NCI-H128 (cell line): ENCODE measurements at regions not wholly inside any gene's neighbourhood (a gene's known extent, or its start where the extent isn't known, plus 50 kb on each side); places are given as distances from the start of the nearest gene placed in this dataset.

Experiments
- DNase-seq: peaks from one replicate; lab custom pipeline; 2025; ENCODE audit not compliant: unreplicated experiment; lab: John Stamatoyannopoulos, UW

DNA sequence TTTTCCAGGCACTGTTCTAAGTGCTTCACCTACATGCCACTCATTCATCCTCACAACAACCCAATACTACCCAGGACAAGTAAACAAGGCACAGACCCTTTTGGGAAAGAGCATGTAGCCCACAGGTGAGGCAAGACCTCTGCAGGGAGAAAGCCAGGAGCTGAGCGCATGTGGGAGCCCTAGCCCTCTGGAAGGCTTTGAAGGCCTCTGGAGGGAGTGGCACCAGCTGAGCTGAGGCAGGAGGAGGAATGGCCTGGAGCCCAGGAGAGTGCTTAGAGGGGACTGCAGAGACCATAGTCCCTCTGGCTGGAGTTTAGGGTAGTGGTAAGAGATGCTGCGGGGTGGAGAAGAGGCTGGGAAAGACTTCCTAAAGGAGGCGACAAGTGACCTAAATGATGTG is 516.5 kb downstream of the FUT8 start:
- DNase-seq, result no peak

DNA sequence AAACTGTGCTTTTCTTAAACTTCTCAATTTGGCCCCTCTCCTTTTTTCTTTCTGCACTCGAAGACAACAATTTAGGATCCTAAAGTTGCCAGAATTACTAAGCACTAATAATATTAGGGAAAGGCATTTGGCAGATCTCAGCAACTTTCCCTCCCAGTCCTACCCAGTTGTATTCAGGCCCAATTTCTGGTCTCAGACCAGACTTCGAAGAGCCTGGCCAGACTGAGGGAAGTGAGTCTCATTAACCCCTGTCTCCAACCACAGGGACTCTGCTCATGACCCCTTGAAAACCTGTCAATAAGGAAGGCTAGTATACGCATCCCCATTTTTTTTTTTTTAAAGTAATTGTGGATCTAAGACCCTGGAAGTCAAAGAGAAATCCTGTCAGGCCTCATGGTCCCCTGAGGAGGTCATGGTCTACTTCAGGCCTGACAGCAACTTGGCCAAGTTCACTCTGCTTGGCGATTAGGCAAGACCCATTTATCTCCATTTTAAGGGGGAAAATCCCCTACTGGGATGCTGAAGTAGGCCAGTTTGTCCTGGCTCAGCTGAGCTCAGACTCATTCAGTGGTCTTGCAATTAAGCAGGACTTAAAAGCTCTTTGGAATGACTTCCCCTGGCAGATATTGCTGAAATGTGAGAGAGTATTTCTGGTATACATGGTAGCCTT is 521.0 kb downstream of the FUT8 start:
- no peak for DNase-seq

DNA sequence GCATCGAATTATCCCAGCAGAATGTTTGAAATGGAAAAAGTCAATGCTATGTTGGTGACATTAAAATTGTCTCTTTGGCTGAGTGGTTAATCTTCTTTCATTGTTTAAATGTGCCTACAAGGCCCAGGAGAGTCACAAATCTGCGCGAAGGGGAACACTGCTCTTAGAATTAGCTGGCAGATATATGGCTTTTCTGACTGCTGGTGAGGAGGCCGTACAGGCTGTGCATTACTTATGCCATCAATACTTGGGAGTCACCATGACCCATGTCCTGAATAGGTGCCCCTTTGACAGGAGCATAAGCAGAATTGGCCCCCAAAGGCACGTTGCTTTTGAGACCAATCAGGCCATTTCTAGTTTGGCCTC is 521.5 kb downstream of the FUT8 start:
- no peak for DNase-seq

DNA sequence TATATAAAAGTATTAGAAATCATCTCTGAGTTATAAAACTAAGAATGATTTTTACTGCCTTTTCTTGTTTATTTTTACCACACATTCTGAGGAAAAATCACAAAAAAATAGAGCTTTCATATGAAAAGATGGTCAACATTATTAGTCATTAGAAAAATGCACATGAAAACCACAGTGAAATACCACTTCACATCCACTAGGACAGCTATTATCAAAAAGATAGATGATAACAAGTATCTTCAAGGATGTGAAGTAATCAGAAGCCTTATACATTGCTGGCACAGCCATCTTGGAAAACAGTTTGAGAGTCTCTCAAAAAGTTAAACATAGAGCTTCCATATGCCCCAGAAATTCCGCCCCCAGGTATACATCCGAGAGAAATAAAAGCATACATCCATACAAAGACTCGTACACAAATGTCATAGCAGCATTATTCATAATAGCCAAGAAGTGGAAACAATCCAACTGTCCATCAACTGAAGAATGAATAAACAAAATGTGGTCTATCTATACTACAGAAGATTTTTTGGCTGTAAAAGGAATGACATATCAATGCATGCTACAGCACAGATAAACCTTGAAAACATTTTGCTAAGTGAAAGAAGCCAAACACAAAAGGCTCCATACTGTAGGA is 523.9 kb downstream of the FUT8 start:
- no peak for DNase-seq

DNA sequence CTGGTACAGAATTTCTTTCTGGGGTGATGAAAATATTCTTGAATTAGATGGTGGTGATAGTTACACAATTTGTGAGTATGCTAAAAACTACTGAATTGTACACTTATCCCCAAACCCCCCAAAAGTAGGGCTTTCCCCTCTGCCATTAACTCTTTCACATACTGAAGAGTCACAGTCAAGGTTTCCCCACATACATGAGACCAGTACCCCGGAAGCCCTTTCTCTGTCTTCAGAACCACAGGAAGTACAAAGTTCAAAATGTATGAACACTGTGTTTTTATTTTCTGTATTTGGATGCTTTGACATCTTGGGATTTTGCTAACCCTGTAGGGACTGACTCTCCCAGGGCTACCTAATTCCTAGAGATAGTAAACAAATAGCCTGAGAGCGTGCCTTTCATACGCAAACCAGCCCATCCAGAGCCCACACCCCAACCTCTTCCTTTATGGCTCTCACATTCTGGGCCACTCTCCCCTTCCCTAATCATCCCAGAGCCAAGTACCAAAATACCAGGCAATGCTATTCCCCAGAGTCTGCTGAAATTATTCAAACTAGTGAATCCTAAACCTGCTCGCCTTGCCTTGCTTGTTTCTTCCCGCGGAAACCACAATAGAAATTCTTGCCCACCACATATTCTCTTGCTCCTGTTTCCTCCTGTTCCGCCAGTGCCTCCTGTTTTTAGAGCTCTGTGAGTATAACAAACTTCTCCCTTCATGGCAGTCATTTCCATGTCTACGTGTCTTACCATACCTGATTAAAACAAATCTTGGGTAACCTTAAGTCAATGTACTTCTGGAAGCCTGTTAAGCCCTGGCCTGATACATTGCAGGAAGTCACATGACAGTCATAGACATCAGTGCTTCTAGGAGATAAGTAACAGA is 524.8 kb downstream of the FUT8 start:
- DNase-seq, result no peak

DNA sequence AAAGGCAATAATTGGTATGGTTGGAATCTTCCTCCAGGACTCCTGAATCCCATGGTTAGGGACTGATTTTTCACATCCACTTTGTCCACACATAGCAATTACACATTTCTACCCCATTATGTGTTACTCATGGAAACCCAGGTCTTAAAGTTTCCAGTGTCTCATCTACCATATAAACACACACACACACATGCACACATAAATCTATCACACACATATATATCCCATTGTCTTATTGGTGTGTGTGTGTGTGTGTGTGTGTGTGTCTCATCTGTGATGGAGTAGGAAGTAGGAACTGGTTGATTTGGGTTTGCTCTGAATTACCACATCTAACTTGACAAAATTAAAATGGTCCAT is 525.4 kb downstream of the FUT8 start:
- no peak for DNase-seq

DNA sequence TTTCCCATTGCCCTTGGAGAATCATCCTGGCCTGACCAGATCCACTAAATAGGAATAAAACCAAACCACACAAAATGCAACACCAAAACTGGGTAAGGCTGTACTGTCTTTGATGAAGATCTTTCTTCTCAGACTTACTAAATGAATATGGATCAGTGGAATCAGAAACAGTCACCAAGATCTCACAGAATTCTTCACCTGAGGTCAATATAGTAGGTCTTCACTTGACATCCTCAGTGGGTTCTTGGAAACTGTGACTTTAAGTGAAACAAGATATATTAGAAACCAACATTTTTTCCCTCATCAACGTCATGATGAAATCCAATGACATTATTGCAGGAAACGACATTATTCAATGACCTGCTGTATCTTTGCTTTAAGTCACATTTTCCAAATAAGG is 526.2 kb downstream of the FUT8 start:
- DNase-seq, result no peak

DNA sequence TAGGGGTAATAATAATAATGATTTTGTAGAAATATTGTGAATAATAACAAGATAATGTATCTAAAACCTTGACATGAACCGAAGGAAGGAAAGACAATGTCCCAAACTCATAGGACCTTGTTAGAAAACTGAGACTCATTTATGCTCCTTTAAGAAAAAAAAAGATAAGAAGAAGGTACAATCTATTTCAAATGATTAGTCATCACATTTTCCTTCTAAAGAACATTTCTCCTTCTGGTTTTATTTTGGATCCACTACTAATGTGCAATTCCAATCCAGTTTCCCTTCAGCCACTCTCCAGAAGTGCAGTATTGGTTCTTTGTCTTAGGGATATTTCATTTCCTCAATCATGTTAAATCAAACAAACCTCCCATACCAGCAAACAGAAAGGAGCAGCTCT is 526.7 kb downstream of the FUT8 start:
- DNase-seq, result no peak

DNA sequence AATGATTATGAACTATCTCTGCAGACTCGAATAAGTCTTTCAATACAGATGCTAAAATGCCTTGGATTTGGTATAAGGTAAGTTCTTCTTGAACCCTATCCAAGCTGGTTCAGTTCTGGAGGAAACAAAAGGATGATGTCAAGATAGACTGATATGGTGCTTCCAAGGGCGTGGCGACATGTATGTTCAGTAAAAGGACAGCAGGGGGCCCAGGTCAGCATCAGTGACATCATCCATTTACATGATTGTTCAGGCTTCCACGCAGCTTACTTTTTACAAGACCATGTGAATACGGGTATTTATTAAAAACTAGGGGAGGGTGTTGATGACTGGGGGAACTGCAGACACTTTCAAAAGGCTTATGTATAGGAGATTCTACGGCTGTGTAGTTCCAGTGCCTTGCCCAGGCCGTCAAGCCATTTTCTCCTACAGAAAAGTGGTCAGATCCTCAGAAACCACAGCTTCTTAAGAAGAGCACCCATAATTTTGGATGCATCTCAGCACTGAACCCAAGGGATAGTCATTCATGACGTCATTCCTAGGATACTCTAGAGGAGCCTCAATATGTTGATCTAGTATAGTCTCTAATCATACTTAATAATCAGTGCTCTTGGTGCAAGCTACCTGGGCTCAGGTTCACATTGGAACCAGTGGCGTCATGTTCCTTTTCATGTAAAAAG is 527.7 kb downstream of the FUT8 start:
- no peak for DNase-seq

DNA sequence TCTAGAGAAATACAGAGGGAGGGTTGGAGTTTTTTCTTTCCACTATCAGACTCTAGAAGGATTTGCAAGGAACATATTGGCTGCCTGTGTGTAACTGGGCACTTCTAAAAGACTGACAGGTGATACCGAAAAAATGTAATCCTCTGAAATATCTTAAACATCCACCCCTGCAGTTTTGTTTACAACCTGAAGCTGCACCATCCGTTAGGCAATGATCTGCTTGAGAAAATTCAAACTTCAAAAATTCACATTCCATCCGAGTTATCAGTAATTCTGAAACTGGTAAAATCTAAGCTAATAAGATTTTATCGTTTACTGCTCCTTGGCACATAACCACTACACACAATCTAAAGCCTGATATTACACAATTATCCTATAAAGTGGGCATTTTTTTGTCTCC is 528.6 kb downstream of the FUT8 start:
- no peak for DNase-seq

DNA sequence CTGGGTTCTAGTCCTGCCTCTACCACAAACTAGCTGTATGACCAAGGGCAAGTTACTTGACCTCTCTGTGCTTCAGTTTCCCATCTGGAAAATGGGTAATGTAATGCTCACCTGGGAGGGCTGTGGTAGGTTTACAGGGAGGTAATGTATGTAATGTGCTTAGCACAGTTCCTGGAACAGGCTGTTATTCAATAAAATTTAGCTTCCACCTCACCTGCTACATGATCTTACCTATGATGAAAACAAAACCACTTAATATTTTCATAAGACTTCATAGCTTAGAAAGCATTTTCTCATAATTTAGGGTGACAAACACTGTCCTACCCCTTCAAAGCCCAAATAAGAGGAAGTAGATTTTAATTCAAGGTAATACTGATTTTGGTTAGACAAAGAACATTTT is 530.6 kb downstream of the FUT8 start:
- DNase-seq, result no peak

DNA sequence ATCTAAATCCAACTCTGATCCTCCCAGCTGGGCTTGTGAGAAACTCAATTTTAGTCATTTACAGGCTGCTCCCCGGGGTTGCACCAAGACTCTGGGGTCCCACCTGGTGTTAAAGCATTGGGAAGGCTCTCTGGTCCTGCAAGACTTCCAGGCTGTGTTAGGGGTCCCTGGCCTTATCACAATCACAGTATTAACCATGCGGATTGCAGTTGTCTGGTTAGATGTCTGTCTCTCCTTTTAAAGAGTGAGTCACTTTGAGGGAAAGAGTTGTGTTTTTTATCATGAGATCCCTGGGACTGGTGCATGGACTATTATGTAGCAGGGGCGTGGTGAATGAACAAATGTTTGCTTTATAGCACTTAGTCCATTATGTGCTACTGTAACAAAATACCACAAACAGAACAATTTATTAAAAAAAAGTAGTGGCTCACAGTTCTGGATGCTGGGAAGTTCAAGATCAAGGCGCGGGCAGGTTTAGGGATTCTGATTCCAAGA is 531.4 kb downstream of the FUT8 start:
- DNase-seq, result no peak

DNA sequence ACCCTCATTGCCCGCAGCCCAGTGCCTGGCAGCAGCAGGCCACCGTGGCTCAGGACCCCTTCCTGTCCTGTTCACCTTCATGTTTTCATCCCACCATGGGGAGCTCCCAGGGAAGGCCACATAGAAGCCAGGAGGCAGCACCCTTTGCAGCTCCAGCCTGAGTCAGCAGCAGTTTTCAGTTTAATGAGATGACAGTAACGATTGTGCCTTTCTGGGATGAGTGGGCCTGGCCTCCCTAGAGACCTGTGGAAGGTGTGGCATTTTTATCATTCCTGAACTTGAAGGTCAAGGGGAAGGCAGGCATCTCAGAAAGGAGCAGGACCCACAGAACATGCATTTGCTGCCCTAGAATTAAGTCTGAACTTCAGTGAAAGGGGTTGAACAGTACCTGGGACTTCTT is 532.8 kb downstream of the FUT8 start:
- no peak for DNase-seq

DNA sequence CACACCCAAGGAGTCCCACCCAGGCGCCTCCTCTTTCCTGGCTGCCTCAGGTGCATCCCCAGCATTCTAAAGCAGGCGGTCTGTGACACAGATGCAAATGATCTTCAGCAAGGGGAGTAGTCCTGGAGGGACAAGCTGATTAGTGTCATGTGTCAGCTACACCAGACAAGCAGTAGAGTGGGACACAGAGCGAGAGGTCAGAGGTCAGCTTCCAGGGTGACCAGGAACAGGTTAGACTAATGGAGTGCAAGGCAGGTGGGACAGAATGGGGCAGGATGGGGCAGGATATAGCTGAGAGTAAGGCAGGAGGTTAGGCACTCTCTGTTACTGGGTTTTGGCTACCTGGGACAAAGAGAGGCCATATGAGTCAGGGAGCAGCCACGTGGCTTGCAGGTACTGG is 534.0 kb downstream of the FUT8 start:
- DNase-seq, result no peak

DNA sequence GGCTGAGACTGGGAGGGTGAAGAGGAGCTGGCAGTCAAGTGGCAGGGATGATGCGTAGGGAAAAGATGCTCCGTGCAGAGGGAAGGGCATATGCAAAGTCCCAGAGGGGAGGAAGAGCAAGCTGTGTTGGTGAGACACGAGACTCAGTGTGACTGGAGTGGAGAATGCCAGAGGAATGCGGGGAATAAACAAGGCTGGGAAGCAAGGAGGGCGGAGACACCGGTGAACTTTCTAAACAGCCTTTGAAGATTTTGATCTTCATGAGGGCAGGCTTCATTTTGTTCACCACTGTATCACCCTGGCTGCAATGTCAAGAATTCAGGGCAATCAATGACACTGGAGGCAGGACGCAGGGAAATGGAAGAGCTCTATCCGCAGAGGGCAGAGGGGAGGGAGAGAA is 535.8 kb downstream of the FUT8 start:
- DNase-seq, result no peak

DNA sequence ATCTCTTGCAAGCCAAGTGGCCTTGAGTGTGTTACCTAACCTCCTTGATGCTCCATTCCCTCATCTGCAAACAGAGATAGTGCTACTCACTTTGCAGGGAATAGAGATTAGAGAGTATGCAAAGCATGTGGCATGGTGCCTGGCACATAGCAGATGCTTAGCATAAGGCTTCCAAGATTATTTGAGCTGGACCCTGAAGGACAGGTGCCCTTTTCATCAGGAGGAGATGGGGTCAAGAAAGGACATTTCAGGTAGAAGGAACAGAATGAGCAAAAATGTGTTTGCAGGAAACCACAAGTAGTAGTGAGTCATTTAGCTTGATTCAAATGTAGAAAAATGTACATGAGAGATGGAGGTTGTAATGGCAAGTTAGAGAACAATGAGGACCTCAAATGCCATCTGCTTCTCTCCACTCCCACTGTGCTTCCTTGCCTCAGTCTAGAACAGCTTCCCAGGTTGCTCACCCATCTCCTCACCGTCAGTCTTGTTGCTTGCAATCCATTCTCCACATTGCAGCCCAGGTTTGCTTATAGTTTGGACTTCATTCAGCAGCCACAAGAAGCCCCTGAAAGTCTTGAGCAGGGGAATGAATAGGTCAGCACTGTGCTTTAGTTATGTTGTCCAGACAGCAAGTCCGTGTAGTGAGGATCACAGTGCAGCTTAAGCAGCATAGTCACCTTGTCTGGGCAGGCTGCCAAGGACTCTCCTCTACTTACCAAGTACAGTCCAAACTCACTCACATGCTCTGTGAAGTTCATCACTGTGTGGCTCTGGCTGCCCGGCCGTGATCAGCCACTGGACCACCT is 536.3 kb upstream of the CCDC196 start:
- peak; percentile 10 for DNase-seq

DNA sequence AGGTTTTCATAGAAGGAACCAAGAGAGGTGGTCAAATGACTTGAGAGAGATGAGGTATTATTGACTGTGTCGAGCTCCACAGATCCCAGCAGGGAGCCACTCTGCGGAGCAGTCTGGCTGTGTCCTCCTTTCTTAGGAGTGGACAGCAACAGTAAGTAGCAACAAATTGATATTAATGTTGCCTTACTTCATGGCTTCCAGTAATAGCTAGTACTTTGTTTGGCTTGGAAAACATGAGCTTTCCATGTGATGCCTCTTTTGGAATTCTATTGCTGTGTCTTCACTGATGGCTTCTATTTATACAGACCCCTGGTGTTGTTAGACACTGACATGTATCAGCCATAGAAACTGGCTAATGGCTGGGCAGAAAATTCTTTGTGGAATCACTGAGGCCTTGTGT is 531.2 kb upstream of the CCDC196 start:
- no peak for DNase-seq

DNA sequence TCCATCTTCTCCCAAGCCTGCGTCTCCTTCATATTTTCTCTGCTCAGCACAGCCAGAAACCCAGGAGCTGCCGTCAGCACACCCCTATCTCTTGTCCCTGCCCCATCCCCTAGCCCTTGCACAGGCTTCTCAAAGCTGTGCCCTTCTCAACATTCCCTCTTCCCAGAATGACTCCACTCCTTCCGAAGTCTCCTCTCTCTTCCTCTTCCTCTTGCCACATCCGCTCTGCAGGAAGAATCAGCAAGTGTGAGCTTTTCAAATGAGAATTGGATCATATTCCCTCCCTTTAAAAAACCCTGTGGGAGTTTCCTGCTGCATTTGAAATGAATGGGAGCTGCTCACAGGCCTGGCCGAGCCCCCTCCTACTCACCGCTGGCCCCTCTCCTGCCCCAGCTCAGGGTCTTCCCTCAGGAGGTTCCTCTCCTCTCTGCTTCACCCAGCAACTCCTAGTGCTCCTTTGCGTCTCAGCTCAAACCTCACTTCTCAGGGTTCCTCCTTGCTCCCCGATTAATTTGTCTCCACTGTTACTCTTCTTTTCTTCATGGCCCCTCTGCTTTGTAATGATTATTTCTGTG is 528.5 kb upstream of the CCDC196 start:
- DNase-seq, result no peak

DNA sequence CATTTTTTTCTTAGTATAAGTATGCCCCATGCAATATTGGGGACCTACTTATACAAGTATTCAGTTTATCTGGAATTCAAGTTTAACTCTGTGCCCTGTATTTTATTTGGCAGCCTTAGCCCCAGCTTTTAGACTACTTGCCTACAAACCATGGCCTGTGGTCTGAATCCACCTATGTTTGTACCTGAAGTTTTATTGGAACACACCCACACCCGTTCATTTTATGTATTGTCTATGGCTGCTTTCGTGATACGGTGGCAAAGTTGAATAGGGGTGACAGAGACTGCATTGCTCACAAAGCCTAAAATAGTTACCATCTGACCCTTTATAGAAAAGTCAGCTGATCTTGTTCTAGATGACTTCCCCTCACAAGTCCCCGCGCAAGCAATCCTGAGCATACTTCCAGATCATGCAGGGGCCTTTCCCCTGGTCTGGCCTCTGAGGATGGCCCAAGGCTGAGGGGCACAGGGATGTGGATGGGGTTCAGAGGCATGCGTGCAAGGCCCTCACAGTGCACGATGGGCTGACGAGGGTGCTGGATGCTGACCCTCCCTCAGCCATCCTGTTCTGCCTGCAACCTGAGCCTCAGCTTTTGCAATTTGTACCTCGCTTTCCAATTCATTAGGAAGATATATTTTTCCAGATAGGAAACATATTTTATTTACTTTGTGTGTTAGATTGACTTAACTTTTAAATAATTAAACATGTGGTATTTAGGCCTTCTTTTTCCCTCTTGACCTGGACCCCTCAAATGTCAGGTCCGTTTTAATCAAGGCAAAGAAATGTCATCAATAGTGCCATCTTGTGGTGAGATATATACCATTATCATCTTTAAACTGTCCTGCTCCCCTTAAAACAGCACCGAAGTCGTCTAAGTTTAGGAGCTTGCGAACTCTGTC is 527.3 kb upstream of the CCDC196 start:
- DNase-seq, result no peak
